ENCODE measurements at regions not wholly inside any gene's neighbourhood (a gene's known extent, or its start where the extent isn't known, plus 50 kb on each side); places are given as distances from the start of the nearest gene placed in this dataset.

DNA sequence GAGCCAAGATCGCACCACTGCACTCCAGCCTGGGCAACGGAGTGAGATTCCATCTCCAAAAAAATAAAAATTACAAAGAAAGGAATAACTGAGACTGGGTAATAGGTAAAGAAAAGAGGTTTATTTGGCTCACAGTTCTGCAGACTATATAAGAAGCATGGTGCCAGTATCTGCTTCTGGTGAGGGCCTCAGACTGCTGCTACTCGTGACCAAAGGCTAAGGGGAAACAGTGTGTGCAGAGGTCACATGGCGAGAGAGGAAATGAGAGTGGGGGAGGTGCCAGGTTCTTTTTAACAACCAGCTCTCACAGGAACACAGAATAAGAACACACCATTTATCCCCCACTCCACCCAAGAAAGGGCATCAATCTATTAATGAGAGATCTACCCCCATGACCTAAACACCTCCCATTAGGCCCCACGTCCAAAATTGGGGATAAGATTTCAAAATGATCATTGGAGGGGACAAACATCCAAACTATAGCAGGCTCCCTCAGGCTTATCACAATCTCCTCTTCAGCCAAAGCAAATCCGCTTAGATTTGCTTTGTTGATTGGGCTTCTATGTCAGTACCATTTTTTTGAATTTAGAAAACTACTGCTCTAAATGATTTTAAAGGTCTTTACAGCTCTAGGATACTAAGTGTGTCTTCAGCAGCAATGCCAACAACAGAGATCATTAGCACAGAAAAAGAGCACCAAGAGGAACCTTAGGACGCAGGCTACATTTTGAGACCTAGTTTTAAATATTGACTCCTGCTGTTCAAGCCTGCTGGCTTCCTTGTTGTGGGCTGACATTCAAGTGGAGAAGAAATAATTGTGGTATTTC lies 84.2 kb upstream of the TBL1XR1 start:
- WGBS (ENCODE audit: insufficient coverage, low lambda C conversion rate) = 100% methylated on average over 1 of the region's 7 CpGs
- Histone ChIP-seq H3K36me3 (ENCODE audit: control insufficient read depth, insufficient read depth, low read length) (no peaks in the 10 kb centered on the region), H3K27ac (ENCODE audit: low read length) (peak overlapping the region; percentile 32), H3K9me3 (ENCODE audit: control insufficient read depth, low read depth, low read length) (no peaks in the 10 kb centered on the region), H3K27me3 (ENCODE audit: control insufficient read depth, insufficient read depth, low read length) (no peaks in the 10 kb centered on the region), H3K4me3 (ENCODE audit: low read length) (no peak overlapping the region), H3K4me1 (ENCODE audit: control insufficient read depth, insufficient read depth, low read length) (peaks cover 22% of the 10 kb centered on the region)
- no peak for DNase-seq

DNA sequence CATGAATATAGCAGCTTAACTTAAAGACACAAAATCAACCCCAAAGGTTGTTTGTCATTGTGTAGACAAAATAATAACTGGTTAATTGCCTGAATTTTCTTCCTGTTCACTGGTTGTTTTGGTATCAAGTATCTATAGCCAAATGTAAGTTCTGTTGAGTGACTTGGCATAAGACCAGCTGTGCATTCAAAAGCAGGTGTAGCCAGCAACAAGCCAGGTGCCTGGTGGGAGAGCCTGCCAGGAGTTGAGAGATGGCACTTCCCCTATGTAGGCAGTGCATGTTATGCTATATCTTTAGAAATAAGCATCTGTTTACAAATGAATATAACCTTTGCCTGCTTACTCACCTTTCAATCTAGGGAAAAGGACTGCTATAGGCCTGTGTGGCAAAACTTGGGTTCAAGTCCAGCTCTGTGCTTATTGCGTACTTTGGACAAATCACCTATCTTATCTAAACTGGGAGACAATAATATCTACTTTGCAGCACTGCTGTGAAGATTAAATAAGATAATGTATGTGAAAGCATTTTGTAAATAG lies 84.9 kb upstream of the TBL1XR1 start:
- H3K9me3 ChIP-seq (ENCODE audit: control insufficient read depth, low read depth, low read length) = no peaks in the 10 kb centered on the region
- DNase-seq = no peak
- no peak overlapping the region for H3K4me3 ChIP-seq (ENCODE audit: low read length)
- peak overlapping the region; percentile 32 for H3K27ac ChIP-seq (ENCODE audit: low read length)
- H3K36me3 ChIP-seq (ENCODE audit: control insufficient read depth, insufficient read depth, low read length) = no peaks in the 10 kb centered on the region
- WGBS (ENCODE audit: insufficient coverage, low lambda C conversion rate) = 60% methylated on average over 1 of the region's 1 CpG
- peaks cover 25% of the 10 kb centered on the region for H3K4me1 ChIP-seq (ENCODE audit: control insufficient read depth, insufficient read depth, low read length)
- H3K27me3 ChIP-seq (ENCODE audit: control insufficient read depth, insufficient read depth, low read length) = no peaks in the 10 kb centered on the region

DNA sequence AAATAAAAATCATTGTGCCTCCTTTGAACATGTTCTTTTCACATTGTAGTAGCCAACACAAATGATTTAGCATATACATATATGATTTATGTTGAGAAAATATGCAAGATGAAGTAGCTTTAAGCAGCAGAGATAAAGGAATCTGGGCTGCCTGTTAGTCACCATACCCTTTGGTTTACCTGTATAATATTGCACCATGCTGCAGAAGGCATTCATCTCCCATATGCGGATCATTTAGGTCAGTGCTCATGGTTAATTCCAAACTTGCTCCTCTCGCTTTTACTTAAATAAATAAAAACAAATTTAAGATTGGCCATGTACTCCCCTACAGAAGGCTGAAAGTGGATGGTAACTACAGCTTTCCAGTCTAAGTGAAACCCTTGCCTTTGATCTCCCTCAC lies 86.7 kb upstream of the TBL1XR1 start:
- H3K4me3 ChIP-seq (ENCODE audit: low read length) = no peak overlapping the region

DNA sequence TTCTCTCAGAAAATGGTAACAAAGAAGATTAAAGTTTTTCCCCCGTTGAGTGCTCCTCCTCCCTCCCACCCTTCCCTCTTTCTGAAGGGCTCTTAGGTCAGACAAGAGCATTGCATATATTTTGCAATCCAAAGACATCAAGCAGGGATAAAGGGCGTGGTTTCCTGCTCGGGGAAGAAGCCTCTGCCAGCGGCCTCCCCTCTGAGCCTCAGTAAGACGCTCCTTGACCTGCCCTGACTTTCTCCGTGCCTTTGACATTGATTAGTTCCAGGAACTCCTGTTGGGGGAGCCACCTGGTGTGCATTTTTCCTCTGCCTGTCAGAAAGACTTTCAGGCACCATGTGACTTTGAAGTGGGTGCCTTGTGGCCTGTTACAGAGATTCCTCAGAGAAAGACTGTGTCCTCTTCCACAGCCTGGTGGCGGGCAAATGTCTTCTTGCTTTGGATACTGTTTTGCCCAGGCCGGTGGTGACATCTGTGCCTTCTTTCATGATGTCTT lies 87.2 kb upstream of the TBL1XR1 start:
- WGBS (ENCODE audit: insufficient coverage, low lambda C conversion rate) = 0% methylated on average over 1 of the region's 8 CpGs
- Histone ChIP-seq H3K27me3 (ENCODE audit: control insufficient read depth, insufficient read depth, low read length) (no peaks in the 10 kb centered on the region), H3K4me1 (ENCODE audit: control insufficient read depth, insufficient read depth, low read length) (peaks cover 28% of the 10 kb centered on the region), H3K27ac (ENCODE audit: low read length) (peak overlapping the region; percentile 66), H3K36me3 (ENCODE audit: control insufficient read depth, insufficient read depth, low read length) (no peaks in the 10 kb centered on the region), H3K4me3 (ENCODE audit: low read length) (no peak overlapping the region), H3K9me3 (ENCODE audit: control insufficient read depth, low read depth, low read length) (no peaks in the 10 kb centered on the region)
- DNase-seq = peak; percentile 79 to 90

More for the DNA sequence above, 86.7 kb upstream of the TBL1XR1 start:
- Histone ChIP-seq H3K4me1 (ENCODE audit: control insufficient read depth, insufficient read depth, low read length) (peaks cover 28% of the 10 kb centered on the region), H3K36me3 (ENCODE audit: control insufficient read depth, insufficient read depth, low read length) (no peaks in the 10 kb centered on the region), H3K9me3 (ENCODE audit: control insufficient read depth, low read depth, low read length) (no peaks in the 10 kb centered on the region), H3K27ac (ENCODE audit: low read length) (peak overlapping the region; percentile 66), H3K27me3 (ENCODE audit: control insufficient read depth, insufficient read depth, low read length) (no peaks in the 10 kb centered on the region)
- no CpG with 5 or more reads among the region's 2 CpGs for WGBS (ENCODE audit: insufficient coverage, low lambda C conversion rate)
- no peak for DNase-seq

DNA sequence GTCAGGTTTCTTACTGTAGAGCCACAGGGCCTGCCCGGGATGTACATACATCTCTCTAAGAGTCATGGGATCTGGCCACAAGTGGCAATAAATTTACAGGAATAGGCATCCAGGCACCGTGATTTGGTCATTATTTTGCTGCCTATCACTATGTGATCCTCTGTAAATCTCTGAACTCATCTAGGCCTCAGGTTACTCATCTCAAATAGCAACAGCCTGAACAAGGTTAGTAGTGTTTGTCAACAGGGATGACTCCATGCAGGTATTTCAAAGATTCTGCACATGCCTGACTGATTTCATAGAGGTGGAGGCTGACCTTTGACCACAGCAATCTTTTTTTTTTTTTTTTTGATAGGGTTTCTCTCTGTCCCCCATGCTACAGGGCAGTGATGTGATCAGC lies 88.8 kb upstream of the TBL1XR1 start:
- H3K4me1 ChIP-seq (ENCODE audit: control insufficient read depth, insufficient read depth, low read length) = peaks cover 28% of the 10 kb centered on the region
- no CpG with 5 or more reads among the region's 2 CpGs for WGBS (ENCODE audit: insufficient coverage, low lambda C conversion rate)
- H3K27ac ChIP-seq (ENCODE audit: low read length) = peak overlapping the region; percentile 68

DNA sequence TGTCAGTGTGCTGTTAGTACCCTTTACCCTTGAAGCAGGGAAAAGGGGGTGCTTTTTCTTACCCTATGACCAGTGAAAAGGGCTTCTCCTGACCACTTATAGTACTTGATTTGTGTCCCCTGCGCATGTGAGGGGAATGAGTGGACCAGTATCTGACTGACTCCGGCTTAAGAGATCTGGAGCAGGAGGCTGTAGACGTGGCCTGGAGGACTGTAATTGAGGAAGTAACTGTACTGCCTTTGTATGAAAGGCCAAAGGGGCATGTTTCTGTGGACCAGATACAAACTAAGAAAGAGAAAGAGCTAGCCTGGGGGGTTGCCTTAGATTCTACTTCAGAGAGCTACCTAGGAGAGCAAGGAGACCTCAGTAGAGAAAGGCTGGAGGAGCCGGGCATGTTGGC lies 89.9 kb upstream of the TBL1XR1 start:
- DNase-seq = peak; percentile 68 to 87
- H3K9me3 ChIP-seq (ENCODE audit: control insufficient read depth, low read depth, low read length) = no peaks in the 10 kb centered on the region
- H3K27ac ChIP-seq (ENCODE audit: low read length) = peak overlapping the region; percentile 68
- H3K4me1 ChIP-seq (ENCODE audit: control insufficient read depth, insufficient read depth, low read length) = peaks cover 26% of the 10 kb centered on the region
- no peaks in the 10 kb centered on the region for H3K27me3 ChIP-seq (ENCODE audit: control insufficient read depth, insufficient read depth, low read length)
- no peak overlapping the region for H3K4me3 ChIP-seq (ENCODE audit: low read length)
- WGBS (ENCODE audit: insufficient coverage, low lambda C conversion rate) = no CpG with 5 or more reads among the region's 4 CpGs
- H3K36me3 ChIP-seq (ENCODE audit: control insufficient read depth, insufficient read depth, low read length) = no peaks in the 10 kb centered on the region

More for the DNA sequence above, 88.8 kb upstream of the TBL1XR1 start:
- Histone ChIP-seq H3K9me3 (ENCODE audit: control insufficient read depth, low read depth, low read length) (no peaks in the 10 kb centered on the region), H3K4me3 (ENCODE audit: low read length) (no peak overlapping the region), H3K27me3 (ENCODE audit: control insufficient read depth, insufficient read depth, low read length) (no peaks in the 10 kb centered on the region), H3K36me3 (ENCODE audit: control insufficient read depth, insufficient read depth, low read length) (no peaks in the 10 kb centered on the region)
- peak; percentile 46 to 83 for DNase-seq

DNA sequence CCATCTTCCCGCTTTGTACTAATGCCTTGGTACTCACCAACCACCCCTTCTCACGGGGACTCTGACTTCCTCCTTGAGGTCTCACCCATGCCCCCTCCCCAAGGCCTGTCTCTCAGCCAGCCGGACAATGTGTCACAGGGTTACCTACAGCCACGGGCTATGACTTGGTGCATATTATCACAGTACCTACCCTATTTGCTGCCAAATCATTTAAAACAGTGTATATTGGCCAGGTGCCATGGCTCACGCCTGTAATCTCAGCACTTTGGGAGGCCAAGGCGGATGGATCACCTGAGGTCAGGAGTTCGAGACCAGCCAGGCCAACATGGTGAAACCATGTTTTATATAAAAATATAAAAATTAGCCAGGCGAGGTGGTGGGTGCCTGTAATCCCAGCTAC lies 93.4 kb upstream of the TBL1XR1 start:
- no CpG with 5 or more reads among the region's 8 CpGs for WGBS (ENCODE audit: insufficient coverage, low lambda C conversion rate)
- H3K27me3 ChIP-seq (ENCODE audit: control insufficient read depth, insufficient read depth, low read length) = no peaks in the 10 kb centered on the region
- peaks cover 29% of the 10 kb centered on the region for H3K4me1 ChIP-seq (ENCODE audit: control insufficient read depth, insufficient read depth, low read length)
- DNase-seq = no peak
- no peak overlapping the region for H3K4me3 ChIP-seq (ENCODE audit: low read length)
- H3K27ac ChIP-seq (ENCODE audit: low read length) = no peak overlapping the region
- no peaks in the 10 kb centered on the region for H3K36me3 ChIP-seq (ENCODE audit: control insufficient read depth, insufficient read depth, low read length)
- no peaks in the 10 kb centered on the region for H3K9me3 ChIP-seq (ENCODE audit: control insufficient read depth, low read depth, low read length)

DNA sequence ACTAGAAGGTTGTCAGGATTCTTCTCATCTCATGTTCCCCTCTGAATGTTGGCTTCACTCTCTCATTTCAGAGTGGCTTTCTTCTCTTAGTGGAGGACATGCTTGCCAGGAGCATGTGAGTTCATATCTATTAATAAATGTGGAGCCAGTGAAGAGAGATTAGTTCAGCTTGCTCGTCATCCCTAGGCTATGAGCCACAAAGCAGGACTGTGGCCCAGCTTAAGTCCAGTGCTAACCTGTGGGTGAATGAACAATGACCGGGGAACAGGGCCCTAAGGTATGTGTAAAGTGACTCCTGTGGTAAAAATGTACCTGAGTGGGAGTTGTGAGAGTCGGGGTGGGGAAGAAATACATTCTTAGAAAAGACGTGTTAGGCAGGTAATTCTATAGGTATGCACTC lies 96.9 kb upstream of the TBL1XR1 start:
- Histone ChIP-seq H3K4me3 (ENCODE audit: low read length) (no peak overlapping the region), H3K27ac (ENCODE audit: low read length) (peak overlapping the region; percentile 92), H3K36me3 (ENCODE audit: control insufficient read depth, insufficient read depth, low read length) (no peaks in the 10 kb centered on the region), H3K4me1 (ENCODE audit: control insufficient read depth, insufficient read depth, low read length) (peaks cover 27% of the 10 kb centered on the region), H3K9me3 (ENCODE audit: control insufficient read depth, low read depth, low read length) (no peaks in the 10 kb centered on the region), H3K27me3 (ENCODE audit: control insufficient read depth, insufficient read depth, low read length) (no peaks in the 10 kb centered on the region)
- DNase-seq = peak; percentile 43 to 69
- 90% methylated on average over 2 of the region's 4 CpGs for WGBS (ENCODE audit: insufficient coverage, low lambda C conversion rate)

DNA sequence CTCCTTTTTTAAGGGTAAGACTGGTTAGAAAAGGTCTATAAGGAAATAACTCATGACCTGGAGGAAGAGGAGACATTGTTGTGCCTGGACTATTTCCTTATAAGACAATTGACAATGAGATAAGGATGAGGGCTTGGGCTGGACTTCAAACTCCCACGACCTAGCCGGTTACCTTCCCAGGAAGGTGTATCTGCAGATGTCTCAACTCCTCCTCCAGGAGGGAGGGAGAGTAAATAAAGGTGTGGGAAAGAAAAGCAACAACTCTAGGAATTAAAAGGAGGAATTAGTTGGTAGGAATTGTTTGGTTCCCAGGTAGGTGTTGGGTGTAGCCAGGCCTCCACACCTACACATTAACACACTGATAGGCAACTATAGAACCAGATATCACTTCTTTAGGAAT lies 97.8 kb upstream of the TBL1XR1 start:
- Histone ChIP-seq H3K4me3 (ENCODE audit: low read length) (no peak overlapping the region), H3K27ac (ENCODE audit: low read length) (peak overlapping the region; percentile 92)
- WGBS (ENCODE audit: insufficient coverage, low lambda C conversion rate) = no CpG with 5 or more reads among the region's 2 CpGs

DNA sequence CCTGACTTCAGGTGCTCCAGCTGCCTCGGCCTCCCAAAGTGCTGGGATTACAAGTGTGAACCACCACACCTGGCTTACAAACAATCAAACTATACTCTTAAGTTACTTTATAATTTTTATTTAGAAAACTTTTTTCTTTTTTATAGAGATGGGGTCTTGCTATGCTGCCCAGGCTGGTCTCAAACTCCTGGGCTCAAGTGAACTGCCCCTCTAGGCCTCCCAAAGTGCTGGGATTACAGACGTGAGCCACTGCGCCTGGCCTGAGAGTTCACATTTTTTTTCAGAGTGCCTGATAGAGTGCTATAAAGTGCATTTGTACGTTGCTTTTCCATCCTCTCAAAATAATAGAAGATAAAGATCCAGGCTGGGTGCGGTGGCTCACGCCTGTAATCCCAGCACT lies 102.0 kb upstream of the TBL1XR1 start:
- no CpG with 5 or more reads among the region's 6 CpGs for WGBS (ENCODE audit: insufficient coverage, low lambda C conversion rate)
- Histone ChIP-seq H3K36me3 (ENCODE audit: control insufficient read depth, insufficient read depth, low read length) (no peaks in the 10 kb centered on the region), H3K4me3 (ENCODE audit: low read length) (no peak overlapping the region), H3K4me1 (ENCODE audit: control insufficient read depth, insufficient read depth, low read length) (peaks cover 27% of the 10 kb centered on the region), H3K27me3 (ENCODE audit: control insufficient read depth, insufficient read depth, low read length) (no peaks in the 10 kb centered on the region), H3K9me3 (ENCODE audit: control insufficient read depth, low read depth, low read length) (no peaks in the 10 kb centered on the region), H3K27ac (ENCODE audit: low read length) (peak overlapping the region; percentile 99)
- DNase-seq = no peak

More for the DNA sequence above, 97.8 kb upstream of the TBL1XR1 start:
- no peaks in the 10 kb centered on the region for H3K27me3 ChIP-seq (ENCODE audit: control insufficient read depth, insufficient read depth, low read length)
- peaks cover 30% of the 10 kb centered on the region for H3K4me1 ChIP-seq (ENCODE audit: control insufficient read depth, insufficient read depth, low read length)
- no peaks in the 10 kb centered on the region for H3K36me3 ChIP-seq (ENCODE audit: control insufficient read depth, insufficient read depth, low read length)
- H3K9me3 ChIP-seq (ENCODE audit: control insufficient read depth, low read depth, low read length) = no peaks in the 10 kb centered on the region
- DNase-seq = peak; percentile 94 to 98

All from large intestine (tissue), 3 donors.